ENCODE measurements at regions not wholly inside any gene's neighbourhood (a gene's known extent, or its start where the extent isn't known, plus 50 kb on each side); places are given as distances from the start of the nearest gene placed in this dataset.
"Not testable (repeated sequence)": the region's sequence is repeated elsewhere in the genome, so short reads cannot be mapped to it uniquely, and the experiment has no call there.

GRCh38 chr12:47307680-47308399 is 228.1 kb upstream of the AMIGO2 start:
- DNase-seq (ENCODE audit: low read depth): peak; percentile 27

- not testable (repeated sequence) for DNase-seq (ENCODE audit: low read depth)
These were observed 227.3 kb upstream of the AMIGO2 start for GRCh38 chr12:47306773-47307679.

GRCh38 chr12:47306130-47306529 is 226.4 kb upstream of the AMIGO2 start:
- no peak for DNase-seq (ENCODE audit: low read depth)

GRCh38 chr12:47305464-47305863 is 225.7 kb upstream of the AMIGO2 start:
- DNase-seq (ENCODE audit: low read depth): no peak

- DNase-seq (ENCODE audit: low read depth): no peak
These were observed 224.3 kb upstream of the AMIGO2 start for GRCh38 chr12:47303995-47304560.

GRCh38 chr12:47303207-47303606 is 223.4 kb upstream of the AMIGO2 start:
- DNase-seq (ENCODE audit: low read depth): no peak

GRCh38 chr12:47302111-47302671 is 222.4 kb upstream of the AMIGO2 start:
- DNase-seq (ENCODE audit: low read depth): no peak

GRCh38 chr12:47299586-47299985 is 219.8 kb upstream of the AMIGO2 start:
- DNase-seq (ENCODE audit: low read depth): no peak

- no peak for DNase-seq (ENCODE audit: low read depth)
These were observed 218.2 kb upstream of the AMIGO2 start for GRCh38 chr12:47297993-47298392.

GRCh38 chr12:47296828-47297227 is 217.1 kb upstream of the AMIGO2 start:
- DNase-seq (ENCODE audit: low read depth): no peak

- no peak for DNase-seq (ENCODE audit: low read depth)
These were observed 213.6 kb upstream of the AMIGO2 start for GRCh38 chr12:47293406-47293805.

GRCh38 chr12:47286676-47287075 is 206.9 kb upstream of the AMIGO2 start:
- no peak for DNase-seq (ENCODE audit: low read depth)
